ENCODE measurements at regions not wholly inside any gene's neighbourhood (a gene's known extent, or its start where the extent isn't known, plus 50 kb on each side); places are given as distances from the start of the nearest gene placed in this dataset.

DNA sequence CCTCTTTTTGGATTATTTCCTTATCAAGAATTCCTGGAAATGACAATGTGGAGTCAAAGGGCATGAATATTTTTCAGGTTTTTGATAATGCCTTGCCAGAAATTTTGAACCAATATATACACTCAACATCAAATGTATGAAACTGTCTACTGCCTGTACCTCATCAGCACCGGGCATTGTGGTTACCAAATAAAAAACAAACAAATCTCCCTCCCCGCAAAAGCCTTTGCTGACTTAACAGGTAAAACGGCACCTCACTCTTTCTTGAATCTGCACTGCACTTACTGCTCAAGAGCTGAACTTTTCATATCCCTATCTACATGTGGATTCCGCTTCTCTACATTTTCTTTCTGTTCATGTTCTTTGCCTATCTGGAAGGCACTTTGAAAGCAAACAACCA is 134.5 kb upstream of the PRICKLE2 start:
- 77% methylated on average over 4 of the region's 4 CpGs for WGBS (ENCODE audit: missing lambda C conversion rate)
- Histone ChIP-seq H3K9me3 (no peaks in the 10 kb centered on the region), H3K27ac (no peak overlapping the region), H3K4me2 (no peak overlapping the region), H3K4me1 (peaks cover 7% of the 10 kb centered on the region; the same call in 2 of the 3 replicates), H3K4me3 (no peak overlapping the region)
- ATAC-seq (no peak), DNase-seq (ENCODE audit: low read depth in 1 of 2, low spot score in 1 of 2) (no peak), FAIRE-seq (no peak)
- POLR2A ChIA-PET = no interaction called here
- TF ChIP-seq EHF (CRISPR knock-in tag; IDR thresholded peaks at IDR 0.05) = no peak
- TF ChIP-seq ZNF302 (CRISPR knock-in tag; IDR thresholded peaks at IDR 0.05) = no peak
- TF ChIP-seq, protein P1, sequence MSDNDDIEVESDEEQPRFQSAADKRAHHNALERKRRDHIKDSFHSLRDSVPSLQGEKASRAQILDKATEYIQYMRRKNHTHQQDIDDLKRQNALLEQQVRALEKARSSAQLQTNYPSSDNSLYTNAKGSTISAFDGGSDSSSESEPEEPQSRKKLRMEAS (IDR thresholded peaks at IDR 0.05) = no peak
- CTCF ChIA-PET = no interaction called here

GRCh38 chr3:64358853-64359252 is 133.6 kb upstream of the PRICKLE2 start:
- no peak overlapping the region for H3K27ac ChIP-seq
- WGBS (ENCODE audit: missing lambda C conversion rate) = 68% methylated on average over 3 of the region's 4 CpGs
- POLR2A ChIA-PET = no interaction called here
- no peaks in the 10 kb centered on the region for H3K9me3 ChIP-seq
- TF ChIP-seq SMC3 (IDR thresholded peaks at IDR 0.05) = no peak
- no peak for TF ChIP-seq RNF2 (IDR thresholded peaks at IDR 0.05; ENCODE audit: borderline replicate concordance, low read depth)
- TF ChIP-seq EHMT2 (IDR thresholded peaks at IDR 0.05; ENCODE audit: low read depth) = no peak
- TF ChIP-seq, protein P1 (IDR thresholded peaks at IDR 0.05) = no peak
- peaks cover 11% of the 10 kb centered on the region for H3K4me1 ChIP-seq
- no peak overlapping the region for H3K4me2 ChIP-seq
- ATAC-seq (no peak), DNase-seq (ENCODE audit: low read depth in 1 of 2, low spot score in 1 of 2) (no peak), FAIRE-seq (no peak)
- H3K4me3 ChIP-seq = no peak overlapping the region
- CTCF ChIA-PET = no interaction called here

GRCh38 chr3:64358176-64358575 is 132.9 kb upstream of the PRICKLE2 start:
- ATAC-seq (no peak), FAIRE-seq (no peak), DNase-seq (ENCODE audit: low read depth in 1 of 2, low spot score in 1 of 2) (no peak)
- TF ChIP-seq RCOR1 (IDR thresholded peaks at IDR 0.05; ENCODE audit: low read depth, low read length) (no peak), CBX8 (IDR thresholded peaks at IDR 0.05) (no peak), ESRRA (IDR thresholded peaks at IDR 0.05; ENCODE audit: borderline replicate concordance, low read length) (no peak), HOXB5 (CRISPR knock-in tag; IDR thresholded peaks at IDR 0.05) (no peak), CBX2 (IDR thresholded peaks at IDR 0.05; ENCODE audit: borderline replicate concordance, low read depth) (no peak), FOSL2 (IDR thresholded peaks at IDR 0.05) (no peak), FOSL2 (CRISPR knock-in tag; IDR thresholded peaks at IDR 0.05) (no peak), HOXA7 (CRISPR knock-in tag; IDR thresholded peaks at IDR 0.05) (no peak), KDM1A (IDR thresholded peaks at IDR 0.05; ENCODE audit: low read depth) (no peak), RFX5 (IDR thresholded peaks at IDR 0.05) (no peak), PHF8 (IDR thresholded peaks at IDR 0.05; ENCODE audit: borderline replicate concordance, low read depth) (no peak), SMC3 (IDR thresholded peaks at IDR 0.05) (no peak), GATA3 (IDR thresholded peaks at IDR 0.05; ENCODE audit: borderline replicate concordance) (no peak), EP300 (IDR thresholded peaks at IDR 0.05) (no peak), CHD4 (IDR thresholded peaks at IDR 0.05; ENCODE audit: borderline replicate concordance) (no peak), KDM5A (IDR thresholded peaks at IDR 0.05) (no peak), ZNF302 (CRISPR knock-in tag; IDR thresholded peaks at IDR 0.05) (no peak), MYC (IDR thresholded peaks at IDR 0.05; ENCODE audit: borderline replicate concordance, low read length) (no peak), JUNB (IDR thresholded peaks at IDR 0.05) (no peak)
- TF ChIP-seq, protein P2, sequence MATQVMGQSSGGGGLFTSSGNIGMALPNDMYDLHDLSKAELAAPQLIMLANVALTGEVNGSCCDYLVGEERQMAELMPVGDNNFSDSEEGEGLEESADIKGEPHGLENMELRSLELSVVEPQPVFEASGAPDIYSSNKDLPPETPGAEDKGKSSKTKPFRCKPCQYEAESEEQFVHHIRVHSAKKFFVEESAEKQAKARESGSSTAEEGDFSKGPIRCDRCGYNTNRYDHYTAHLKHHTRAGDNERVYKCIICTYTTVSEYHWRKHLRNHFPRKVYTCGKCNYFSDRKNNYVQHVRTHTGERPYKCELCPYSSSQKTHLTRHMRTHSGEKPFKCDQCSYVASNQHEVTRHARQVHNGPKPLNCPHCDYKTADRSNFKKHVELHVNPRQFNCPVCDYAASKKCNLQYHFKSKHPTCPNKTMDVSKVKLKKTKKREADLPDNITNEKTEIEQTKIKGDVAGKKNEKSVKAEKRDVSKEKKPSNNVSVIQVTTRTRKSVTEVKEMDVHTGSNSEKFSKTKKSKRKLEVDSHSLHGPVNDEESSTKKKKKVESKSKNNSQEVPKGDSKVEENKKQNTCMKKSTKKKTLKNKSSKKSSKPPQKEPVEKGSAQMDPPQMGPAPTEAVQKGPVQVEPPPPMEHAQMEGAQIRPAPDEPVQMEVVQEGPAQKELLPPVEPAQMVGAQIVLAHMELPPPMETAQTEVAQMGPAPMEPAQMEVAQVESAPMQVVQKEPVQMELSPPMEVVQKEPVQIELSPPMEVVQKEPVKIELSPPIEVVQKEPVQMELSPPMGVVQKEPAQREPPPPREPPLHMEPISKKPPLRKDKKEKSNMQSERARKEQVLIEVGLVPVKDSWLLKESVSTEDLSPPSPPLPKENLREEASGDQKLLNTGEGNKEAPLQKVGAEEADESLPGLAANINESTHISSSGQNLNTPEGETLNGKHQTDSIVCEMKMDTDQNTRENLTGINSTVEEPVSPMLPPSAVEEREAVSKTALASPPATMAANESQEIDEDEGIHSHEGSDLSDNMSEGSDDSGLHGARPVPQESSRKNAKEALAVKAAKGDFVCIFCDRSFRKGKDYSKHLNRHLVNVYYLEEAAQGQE (IDR thresholded peaks at IDR 0.05) = no peak
- Histone ChIP-seq H3K27ac (no peak overlapping the region), H3K4me1 (peaks cover 18% of the 10 kb centered on the region), H3K4me3 (no peak overlapping the region), H3K9me3 (no peaks in the 10 kb centered on the region), H3K4me2 (no peak overlapping the region)
- WGBS (ENCODE audit: missing lambda C conversion rate) = 72% methylated on average over 4 of the region's 4 CpGs
- CTCF ChIA-PET = interaction anchor here (0.7 to 0.9 kb wide), 2 partner anchors 11 to 123 kb away, joined by 3 read pairs; no protein-coding TSS in a partner anchor
- POLR2A ChIA-PET = no interaction called here
